OCI-LY1 (cell line): ENCODE measurements at regions not wholly inside any gene's neighbourhood (a gene's known extent, or its start where the extent isn't known, plus 50 kb on each side); places are given as distances from the start of the nearest gene placed in this dataset.
"Not testable (repeated sequence)": the region's sequence is repeated elsewhere in the genome, so short reads cannot be mapped to it uniquely, and the experiment has no call there.

ENCODE experiments used
- EZH2 ChIP-seq: fragments of 200-600 bp; sonication (generic), shearing (Covaris generic); IDR thresholded peaks from 2 replicates; pipeline ENCODE4 v1.8.0; 2017; ENCODE audit warnings: borderline replicate concordance, mixed run types, mild to moderate bottlenecking, antibody characterized with exemption, low read length, moderate library complexity, mixed read lengths
- TF ChIP-seq, protein P1 (sequence below): fragments of 200-600 bp; sonication (generic), shearing (Covaris generic); IDR thresholded peaks from 2 replicates; pipeline ENCODE4 v1.5.1; 2017; ENCODE audit warnings: mild to moderate bottlenecking, antibody characterized with exemption, low read length, moderate library complexity, mixed read lengths

DNA sequence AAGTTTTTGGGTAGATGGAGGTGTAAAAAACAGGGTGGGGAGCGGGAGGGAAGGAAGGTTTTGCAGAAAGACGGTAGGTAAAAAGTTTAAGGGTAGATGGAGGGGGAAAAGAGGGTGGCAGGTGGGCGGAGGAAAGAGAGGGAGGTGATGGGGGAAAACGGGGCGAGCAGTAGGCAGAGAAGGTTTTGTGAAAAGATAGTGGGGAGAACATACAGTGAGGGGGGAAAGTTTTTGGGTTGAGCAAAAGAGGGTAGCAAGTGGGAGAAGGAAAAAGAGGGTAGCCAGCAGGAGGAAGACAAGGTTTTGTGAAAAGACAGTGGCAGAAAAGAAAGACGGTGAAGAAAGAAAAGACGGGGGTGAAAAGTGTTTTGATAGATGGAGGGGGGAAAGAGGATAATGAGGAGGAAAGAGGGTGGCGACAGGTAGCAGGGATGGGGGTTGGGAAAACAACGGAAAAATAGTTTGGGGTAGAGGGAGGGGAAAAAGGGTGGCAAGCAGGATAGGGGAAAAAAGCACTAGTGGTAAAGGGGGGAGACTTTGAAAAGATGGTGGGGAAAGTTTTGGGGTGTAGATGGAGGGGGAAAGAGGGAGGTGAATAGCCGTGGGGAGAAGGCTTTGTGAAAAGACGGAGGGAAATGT is 398.8 kb downstream of the KCNJ18 start:
- TF ChIP-seq, protein P1, sequence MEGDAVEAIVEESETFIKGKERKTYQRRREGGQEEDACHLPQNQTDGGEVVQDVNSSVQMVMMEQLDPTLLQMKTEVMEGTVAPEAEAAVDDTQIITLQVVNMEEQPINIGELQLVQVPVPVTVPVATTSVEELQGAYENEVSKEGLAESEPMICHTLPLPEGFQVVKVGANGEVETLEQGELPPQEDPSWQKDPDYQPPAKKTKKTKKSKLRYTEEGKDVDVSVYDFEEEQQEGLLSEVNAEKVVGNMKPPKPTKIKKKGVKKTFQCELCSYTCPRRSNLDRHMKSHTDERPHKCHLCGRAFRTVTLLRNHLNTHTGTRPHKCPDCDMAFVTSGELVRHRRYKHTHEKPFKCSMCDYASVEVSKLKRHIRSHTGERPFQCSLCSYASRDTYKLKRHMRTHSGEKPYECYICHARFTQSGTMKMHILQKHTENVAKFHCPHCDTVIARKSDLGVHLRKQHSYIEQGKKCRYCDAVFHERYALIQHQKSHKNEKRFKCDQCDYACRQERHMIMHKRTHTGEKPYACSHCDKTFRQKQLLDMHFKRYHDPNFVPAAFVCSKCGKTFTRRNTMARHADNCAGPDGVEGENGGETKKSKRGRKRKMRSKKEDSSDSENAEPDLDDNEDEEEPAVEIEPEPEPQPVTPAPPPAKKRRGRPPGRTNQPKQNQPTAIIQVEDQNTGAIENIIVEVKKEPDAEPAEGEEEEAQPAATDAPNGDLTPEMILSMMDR: not testable (repeated sequence)
- TF ChIP-seq EZH2: not testable (repeated sequence)
